Neural cell (in vitro differentiated cells): ENCODE measurements at regions not wholly inside any gene's neighbourhood (a gene's known extent, or its start where the extent isn't known, plus 50 kb on each side); places are given as distances from the start of the nearest gene placed in this dataset.
"Not testable (repeated sequence)": the region's sequence is repeated elsewhere in the genome, so short reads cannot be mapped to it uniquely, and the experiment has no call there.

Source experiments
- H2AFZ ChIP-seq: fragments of 200-600, 300-800 bp; sonication (generic), shearing (Covaris generic); 2 replicates; pipeline ENCODE4 v1.6.0; 2014; ENCODE audit warnings: low read depth, mild to moderate bottlenecking, antibody characterized with exemption, low read length, moderate library complexity
- H3F3A ChIP-seq: fragments of 200-600 bp; shearing (Covaris generic); 2 replicates; pipeline ENCODE4 v1.6.1; 2016; ENCODE audit warnings: mild to moderate bottlenecking, moderate library complexity, mixed read lengths, antibody characterized with exemption, low read length; ENCODE audit not compliant: insufficient read depth, poor library complexity, severe bottlenecking
- H3K27ac ChIP-seq: fragments of 200-600, 300-800 bp; sonication (generic), shearing (Covaris generic); 2 replicates; pipeline ENCODE4 v1.5.1; 2014; ENCODE audit warnings: mild to moderate bottlenecking, low read length, moderate library complexity
- H3K27me3 ChIP-seq: fragments of 300-800, 200-600 bp; sonication (generic), shearing (Covaris generic); 2 replicates; pipeline ENCODE4 v1.6.0; 2014; ENCODE audit warnings: mild to moderate bottlenecking, low read depth, low read length, moderate library complexity; ENCODE audit not compliant: insufficient read depth
- H3K36me3 ChIP-seq: fragments of 300-800, 200-600 bp; sonication (generic), shearing (Covaris generic); 2 replicates; pipeline ENCODE4 v1.5.1; 2014; ENCODE audit warnings: mild to moderate bottlenecking, antibody characterized with exemption, low read length, moderate library complexity; ENCODE audit not compliant: insufficient read depth
- H3K4me2 ChIP-seq: fragments of 300-800, 200-600 bp; sonication (generic), shearing (Covaris generic); 2 replicates; pipeline ENCODE4 v1.6.0; 2014; ENCODE audit warnings: mild to moderate bottlenecking, low read length
- H3K4me3 ChIP-seq: fragments of 300-800, 200-600 bp; sonication (generic), shearing (Covaris generic); 2 replicates; pipeline ENCODE4 v1.5.1; 2014; ENCODE audit warnings: mild to moderate bottlenecking, low read length, moderate library complexity
- H3K79me2 ChIP-seq: fragments of 200-600 bp; shearing (Covaris generic); replicated peaks from 2 replicates; pipeline ENCODE4 v1.6.0; 2014; ENCODE audit warnings: mild to moderate bottlenecking, low read length, moderate library complexity; ENCODE audit not compliant: insufficient read depth
- H3K9ac ChIP-seq: fragments of 300-800, 200-600 bp; sonication (generic), shearing (Covaris generic); 2 replicates; pipeline ENCODE4 v1.6.1; 2016; ENCODE audit warnings: mild to moderate bottlenecking, low read length, mixed read lengths
- H3K9me2 ChIP-seq: fragments of 200-600 bp; shearing (Covaris generic); 2 replicates; pipeline ENCODE4 v1.6.1; 2016; ENCODE audit warnings: mild to moderate bottlenecking, low read length, mixed read lengths; ENCODE audit not compliant: insufficient read depth
- H3K9me3 ChIP-seq: fragments of 200-600, 300-800 bp; sonication (generic), shearing (Covaris generic); 2 replicates; pipeline ENCODE4 v1.6.1; 2016; ENCODE audit warnings: mild to moderate bottlenecking, mixed run types, low read length, moderate library complexity, mixed read lengths
- H4K20me1 ChIP-seq: fragments of 200-600 bp; shearing (Covaris generic); 2 replicates; pipeline ENCODE4 v1.6.1; 2016; ENCODE audit warnings: mild to moderate bottlenecking, mixed run types; ENCODE audit not compliant: insufficient read depth

DNA sequence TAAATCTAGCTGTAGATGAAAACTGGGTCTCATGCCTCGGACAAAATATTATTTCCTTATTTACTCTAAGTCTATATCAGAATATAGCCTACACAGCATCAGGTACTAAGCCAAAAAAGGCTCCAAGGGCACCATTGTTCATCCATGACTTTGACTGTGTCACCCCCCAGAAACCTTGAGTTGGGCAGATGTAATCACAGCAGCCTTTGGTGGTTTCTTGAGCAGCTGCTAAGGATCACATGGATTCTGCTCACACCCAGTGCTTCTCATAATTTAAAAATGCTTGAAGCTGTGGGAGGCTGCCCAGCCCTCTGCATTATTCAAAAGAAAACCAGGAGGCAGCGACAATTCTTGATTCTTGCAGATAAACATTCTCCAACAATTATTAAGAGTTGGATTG, 293.5 kb upstream of the PLGLB2 start:
- H3K4me3 ChIP-seq, H3K79me2 ChIP-seq, H3K4me2 ChIP-seq, H3K9me2 ChIP-seq, H4K20me1 ChIP-seq, H3K9me3 ChIP-seq, H2AFZ ChIP-seq, H3K36me3 ChIP-seq, H3F3A ChIP-seq, H3K27me3 ChIP-seq, H3K27ac ChIP-seq, H3K9ac ChIP-seq: not testable (repeated sequence)

DNA sequence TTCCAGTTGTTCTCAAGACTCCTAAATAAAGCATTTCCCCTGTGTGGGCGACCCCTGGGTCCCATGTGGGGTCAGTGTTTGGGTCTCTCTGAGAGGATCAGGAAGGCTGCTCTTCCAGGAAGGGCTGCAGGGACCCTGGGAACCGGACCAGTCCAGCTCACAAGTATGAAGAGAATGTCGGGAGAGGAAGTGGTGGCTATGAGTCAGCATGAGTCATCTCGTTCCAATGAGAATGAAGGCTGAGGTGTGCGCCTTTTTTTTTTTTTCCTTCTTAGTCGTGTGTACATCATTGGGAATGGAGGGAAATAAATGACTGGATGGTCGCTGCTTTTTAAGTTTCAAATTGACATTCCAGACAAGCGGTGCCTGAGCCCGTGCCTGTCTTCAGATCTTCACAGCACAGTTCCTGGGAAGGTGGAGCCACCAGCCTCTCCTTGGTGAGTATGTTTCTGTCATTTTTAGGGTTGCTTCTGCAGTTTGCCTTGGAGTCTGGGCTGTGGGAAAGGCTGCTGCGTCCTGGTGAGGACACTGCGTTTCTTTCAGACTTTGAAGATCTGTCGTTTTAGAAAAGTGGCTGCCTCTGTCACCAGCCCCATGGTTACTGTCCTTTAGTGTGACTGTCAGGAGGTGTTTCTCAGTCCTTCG, 292.6 kb upstream of the PLGLB2 start:
- H3K4me3 ChIP-seq, H2AFZ ChIP-seq, H3K36me3 ChIP-seq: not testable (repeated sequence)

DNA sequence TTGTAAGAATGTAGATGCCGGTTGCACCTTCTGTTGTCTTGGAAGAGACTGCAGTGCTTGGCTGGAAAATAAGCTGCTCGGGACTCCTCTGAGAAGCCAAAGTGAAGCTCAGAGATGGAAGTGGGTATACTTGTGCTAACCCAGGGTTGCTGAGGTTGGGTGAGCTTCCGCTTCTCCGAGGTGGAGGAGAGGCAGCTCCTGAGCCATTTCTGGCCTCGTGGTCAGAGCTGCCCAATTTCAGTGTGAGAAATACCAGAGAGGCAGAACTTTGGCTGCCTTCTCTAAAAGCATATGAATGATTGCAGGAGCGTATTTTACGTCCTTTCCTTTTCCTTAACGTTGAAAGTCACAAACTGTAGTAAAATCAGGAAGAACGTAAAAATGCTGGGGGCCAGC, 292.0 kb upstream of the PLGLB2 start:
- H3K9me3 ChIP-seq, H2AFZ ChIP-seq, H3K27me3 ChIP-seq, H3K4me2 ChIP-seq, H3K4me3 ChIP-seq, H3K79me2 ChIP-seq, H3K36me3 ChIP-seq, H3K9ac ChIP-seq, H3K27ac ChIP-seq, H3K9me2 ChIP-seq, H4K20me1 ChIP-seq, H3F3A ChIP-seq: not testable (repeated sequence)

More for the DNA sequence above, 292.6 kb upstream of the PLGLB2 start:
- not testable (repeated sequence) for H3K79me2 ChIP-seq, H4K20me1 ChIP-seq, H3K4me2 ChIP-seq, H3K27me3 ChIP-seq, H3K27ac ChIP-seq, H3K9ac ChIP-seq, H3F3A ChIP-seq, H3K9me3 ChIP-seq, H3K9me2 ChIP-seq

DNA sequence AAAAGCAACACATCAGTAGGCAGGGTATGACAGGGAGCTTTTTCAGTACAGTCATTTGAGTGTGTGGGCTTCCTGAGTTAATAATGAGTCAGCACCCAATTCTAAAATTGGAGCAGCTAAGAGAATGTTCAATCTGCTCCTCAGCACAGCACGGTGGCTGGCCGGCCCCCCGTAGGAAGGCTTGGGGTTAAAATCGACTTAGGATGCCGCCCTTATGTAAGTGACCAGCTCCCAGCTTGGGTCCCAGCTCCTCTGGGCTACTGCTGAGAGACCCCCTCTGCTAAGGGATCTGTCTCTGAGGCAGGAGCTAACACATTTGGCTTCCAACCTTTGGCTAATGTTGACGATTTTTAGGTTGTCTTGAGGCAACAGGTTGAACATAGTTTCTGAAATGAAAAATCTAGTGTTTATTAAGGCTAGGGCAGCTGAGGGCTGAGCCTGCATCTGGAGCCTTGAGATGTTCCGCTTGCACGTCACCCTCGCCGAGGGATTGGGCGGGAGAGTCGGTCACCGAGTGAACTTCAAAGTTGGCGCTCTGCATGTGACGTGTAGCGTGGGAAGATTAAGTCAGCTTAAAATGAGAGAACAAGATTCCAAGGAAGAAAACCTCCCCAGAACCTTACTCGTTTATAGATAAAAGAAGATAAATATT, 291.3 kb upstream of the PLGLB2 start:
- not testable (repeated sequence) for H3F3A ChIP-seq, H3K4me3 ChIP-seq, H3K79me2 ChIP-seq, H3K27me3 ChIP-seq, H3K9ac ChIP-seq, H3K4me2 ChIP-seq, H3K9me3 ChIP-seq, H3K36me3 ChIP-seq, H4K20me1 ChIP-seq, H3K9me2 ChIP-seq, H3K27ac ChIP-seq, H2AFZ ChIP-seq

DNA sequence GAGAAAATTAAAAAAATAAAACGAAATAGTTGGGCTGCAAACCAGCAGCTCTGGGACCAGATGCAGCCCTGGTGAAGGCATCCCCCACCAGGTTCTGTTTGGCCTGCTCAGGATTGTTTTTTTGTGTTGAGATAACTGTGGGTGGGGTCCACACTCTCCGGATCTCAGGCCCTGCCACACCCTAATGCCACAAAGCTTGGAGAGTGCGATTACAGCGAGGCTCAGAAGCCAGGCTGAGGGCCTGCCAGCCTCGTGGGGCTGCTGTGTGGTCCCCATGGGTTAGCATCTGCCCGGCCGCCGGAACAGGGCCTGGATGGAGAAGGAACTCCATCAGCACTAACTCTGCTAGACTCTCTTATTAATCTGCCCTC, 290.8 kb upstream of the PLGLB2 start:
- H3K9me3 ChIP-seq, H3K9ac ChIP-seq, H3K27me3 ChIP-seq, H3K36me3 ChIP-seq, H4K20me1 ChIP-seq, H3K4me3 ChIP-seq, H3K4me2 ChIP-seq, H2AFZ ChIP-seq, H3F3A ChIP-seq, H3K27ac ChIP-seq, H3K79me2 ChIP-seq, H3K9me2 ChIP-seq: not testable (repeated sequence)

DNA sequence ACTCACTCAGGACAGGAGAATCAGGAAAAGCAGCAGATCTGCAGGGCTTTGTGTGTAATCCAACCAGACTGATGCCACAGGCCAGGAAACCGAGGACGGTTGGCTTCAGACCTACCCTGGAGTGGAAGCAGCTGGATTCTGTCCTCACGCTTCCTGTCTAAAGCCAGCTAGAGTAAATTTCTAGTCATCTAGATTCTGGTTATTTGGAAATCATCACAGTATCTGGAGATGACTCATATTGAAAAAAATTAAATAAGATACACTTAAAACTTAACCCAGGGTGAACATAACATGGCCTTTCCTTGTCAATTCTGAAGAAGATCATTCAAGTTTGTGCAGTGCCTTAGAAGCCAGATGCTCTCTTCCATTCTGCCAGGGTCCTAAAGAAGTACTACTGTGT, 288.9 kb upstream of the PLGLB2 start:
- not testable (repeated sequence) for H3K9me2 ChIP-seq, H3K4me2 ChIP-seq, H3F3A ChIP-seq, H3K36me3 ChIP-seq, H2AFZ ChIP-seq, H3K79me2 ChIP-seq, H3K9ac ChIP-seq, H3K9me3 ChIP-seq, H3K27me3 ChIP-seq, H4K20me1 ChIP-seq, H3K4me3 ChIP-seq, H3K27ac ChIP-seq

DNA sequence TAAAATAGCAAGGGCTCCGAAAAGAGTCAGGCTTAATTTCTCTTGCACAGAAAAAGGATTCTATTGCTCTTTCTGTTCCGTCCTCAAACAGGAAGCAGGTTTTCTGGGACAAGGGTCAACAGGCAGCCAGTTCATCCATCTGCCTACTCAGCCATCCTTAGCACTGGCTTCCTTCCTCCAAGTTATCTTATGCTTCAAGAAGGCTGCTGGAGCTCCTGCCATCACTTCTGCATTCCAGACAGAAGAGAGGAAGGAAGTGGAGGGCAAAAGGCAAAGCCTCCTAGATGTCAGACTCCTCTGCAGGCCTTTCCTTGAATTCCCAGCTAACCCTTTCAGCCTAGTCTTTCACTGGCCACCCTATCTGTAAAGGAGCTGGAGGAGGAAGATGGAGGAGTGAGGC, 287.8 kb upstream of the PLGLB2 start:
- not testable (repeated sequence) for H3K36me3 ChIP-seq, H3K4me2 ChIP-seq, H3K9me3 ChIP-seq, H4K20me1 ChIP-seq, H3K27me3 ChIP-seq, H3K27ac ChIP-seq, H3K79me2 ChIP-seq, H2AFZ ChIP-seq, H3K9me2 ChIP-seq, H3K4me3 ChIP-seq, H3K9ac ChIP-seq, H3F3A ChIP-seq

DNA sequence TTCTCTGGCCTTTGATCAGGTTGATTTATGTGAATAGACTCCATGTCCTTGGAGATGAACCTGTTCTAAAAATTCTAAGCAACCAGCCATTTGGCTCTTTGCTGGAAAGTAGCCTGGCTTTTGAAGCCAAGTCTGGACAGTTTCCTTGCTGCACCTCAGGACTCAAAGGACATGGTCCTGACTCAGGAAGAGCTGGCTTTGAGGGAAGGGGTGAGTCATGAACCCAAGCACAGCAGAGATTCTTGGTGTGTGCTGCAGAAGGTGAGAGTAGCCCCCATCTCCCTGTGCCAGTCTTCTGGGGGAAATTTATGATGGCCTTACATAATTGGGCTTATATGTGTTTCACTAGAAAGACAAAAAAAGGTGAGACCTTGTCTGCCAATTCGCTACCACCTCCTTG, 287.2 kb upstream of the PLGLB2 start:
- H3K9me2 ChIP-seq, H3K27ac ChIP-seq, H3K36me3 ChIP-seq, H3K9ac ChIP-seq, H3K4me2 ChIP-seq, H2AFZ ChIP-seq, H3K9me3 ChIP-seq, H3K27me3 ChIP-seq, H3K79me2 ChIP-seq, H3K4me3 ChIP-seq, H3F3A ChIP-seq, H4K20me1 ChIP-seq: not testable (repeated sequence)
